Glomerular visceral epithelial cell (primary cell): ENCODE measurements at regions not wholly inside any gene's neighbourhood (a gene's known extent, or its start where the extent isn't known, plus 50 kb on each side); places are given as distances from the start of the nearest gene placed in this dataset.
"Not testable (repeated sequence)": the region's sequence is repeated elsewhere in the genome, so short reads cannot be mapped to it uniquely, and the experiment has no call there.

ENCODE experiments used
- DNase-seq: peaks from one replicate; pipeline ENCODE4 v3.0.0-alpha.2; 2016; ENCODE audit errors: extremely low spot score

DNA sequence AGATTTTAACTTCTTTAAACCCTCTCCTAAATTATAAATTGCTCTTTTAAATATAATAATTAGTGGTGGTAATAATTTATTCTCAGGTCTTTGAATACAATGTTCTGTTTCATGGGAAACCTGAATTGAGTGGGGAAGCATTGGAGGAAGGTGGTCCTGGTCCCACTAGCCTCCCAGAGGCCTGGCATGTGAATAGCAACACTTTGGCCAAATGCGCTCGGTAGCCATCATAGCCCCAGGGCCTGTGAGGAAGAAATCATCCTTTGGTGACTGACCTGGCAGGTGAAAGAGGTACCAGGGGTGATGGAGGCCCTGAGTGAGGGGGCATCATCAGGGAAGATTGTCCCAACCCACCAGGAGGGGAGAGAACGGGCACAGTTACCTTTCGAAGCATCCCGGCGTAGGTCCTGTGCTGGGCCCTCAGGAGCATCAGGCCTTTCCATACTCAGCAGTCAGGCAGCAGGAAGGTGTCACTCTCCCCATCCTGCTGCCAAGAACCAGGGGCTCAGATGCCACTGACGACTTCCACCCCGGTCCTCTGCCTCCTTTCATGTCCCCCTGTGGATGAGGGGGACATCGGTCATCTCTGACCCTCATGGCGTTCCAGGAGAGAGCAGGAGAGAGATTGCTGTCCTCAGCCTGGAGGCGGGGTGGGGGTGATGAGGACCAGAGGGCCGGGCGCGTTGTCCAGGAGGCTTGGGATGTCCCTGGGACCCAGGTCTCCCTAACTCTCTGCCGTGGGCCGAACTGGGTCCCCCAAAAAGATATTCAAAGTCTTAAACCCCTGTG is 78.6 kb upstream of the HPCAL1 start:
- no peak for DNase-seq

DNA sequence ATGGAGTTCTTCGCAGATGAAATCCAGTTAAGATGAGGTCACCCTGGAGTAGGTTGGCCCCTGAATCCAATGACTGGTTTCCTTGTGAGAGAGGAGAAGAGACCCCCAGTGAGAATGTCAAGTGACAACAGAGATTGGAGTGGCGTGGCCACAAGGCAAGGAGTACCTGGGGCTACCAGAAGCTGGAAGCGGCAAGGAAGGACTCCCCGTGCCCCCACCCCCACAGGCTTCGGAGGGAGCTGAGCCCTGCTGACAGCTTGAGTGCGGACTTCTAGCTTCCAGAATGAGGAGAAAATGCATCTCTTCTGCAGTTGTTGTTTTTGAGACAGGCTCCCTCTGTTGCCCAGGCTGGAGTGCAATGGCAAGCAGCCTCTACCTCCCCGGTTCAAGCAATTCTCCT is 78.0 kb upstream of the HPCAL1 start:
- DNase-seq: no peak

DNA sequence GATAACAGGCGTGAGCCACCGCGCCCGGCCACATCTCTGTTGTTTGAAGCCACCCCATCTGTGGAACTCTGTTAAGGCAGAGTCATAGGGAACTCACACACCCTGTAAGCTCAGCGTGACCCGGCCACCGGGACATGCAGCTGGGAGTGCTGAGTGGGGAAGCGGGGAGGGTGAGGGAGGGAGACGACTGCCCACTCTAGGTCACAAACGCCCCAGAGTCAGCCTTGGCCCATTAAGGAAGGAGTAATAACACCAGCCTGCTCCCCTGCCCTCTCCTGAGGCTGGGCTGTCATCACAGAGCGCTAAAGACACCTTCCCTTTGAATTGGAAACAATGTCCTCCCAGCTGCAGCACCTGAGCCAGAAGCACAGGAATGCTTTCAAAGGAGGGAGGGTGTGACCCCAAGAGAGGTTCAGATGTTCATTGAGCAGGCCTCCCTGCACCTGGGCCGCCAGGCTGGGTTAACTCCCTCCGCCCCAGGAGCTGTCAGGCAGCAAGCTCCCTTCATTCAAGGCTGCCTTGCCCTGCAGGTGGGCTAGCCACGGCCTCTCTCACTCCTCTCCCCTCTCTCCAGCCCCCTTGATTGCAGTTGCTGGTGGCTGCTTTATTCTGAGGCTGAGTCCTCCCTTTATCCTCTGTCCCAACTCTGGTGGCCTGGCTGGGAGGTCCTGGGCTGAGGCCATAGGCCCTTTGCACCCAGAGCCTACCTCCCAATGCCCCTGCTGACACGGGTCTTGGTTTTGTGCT is 77.2 kb upstream of the HPCAL1 start:
- DNase-seq: no peak

DNA sequence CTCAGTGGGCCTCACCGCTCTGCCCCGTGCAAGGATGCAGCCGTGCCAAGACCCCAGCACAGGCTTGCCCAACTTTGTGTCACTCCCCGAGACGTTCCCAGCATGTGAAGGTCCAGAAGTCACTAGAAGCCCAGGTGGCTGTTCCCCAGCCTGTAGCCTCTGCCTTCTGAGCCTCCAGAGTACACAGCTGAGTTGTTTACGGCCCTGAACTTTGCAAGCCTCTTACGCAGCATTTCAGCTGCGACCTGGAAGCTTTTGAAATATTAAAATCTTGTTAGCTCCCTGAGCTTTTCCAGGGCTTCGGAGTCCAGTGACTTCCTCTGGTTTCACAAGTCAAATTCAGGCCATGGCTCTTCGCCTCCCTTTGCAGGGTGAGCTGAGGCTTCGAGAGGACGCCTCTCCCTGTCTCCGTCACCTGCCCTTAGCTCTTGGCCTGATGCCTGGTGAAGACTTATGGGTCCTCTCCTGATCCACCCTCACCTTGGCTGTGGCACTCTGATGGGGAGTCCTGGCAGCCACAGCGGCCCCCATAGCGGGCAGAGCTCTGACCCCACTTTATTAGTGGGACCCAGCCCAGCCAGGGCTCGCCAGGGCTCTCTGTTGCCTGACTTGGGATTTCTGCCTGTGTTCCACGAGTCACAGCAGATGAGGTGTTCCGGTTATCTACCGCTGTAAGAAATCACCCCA is 76.5 kb upstream of the HPCAL1 start:
- no peak for DNase-seq

DNA sequence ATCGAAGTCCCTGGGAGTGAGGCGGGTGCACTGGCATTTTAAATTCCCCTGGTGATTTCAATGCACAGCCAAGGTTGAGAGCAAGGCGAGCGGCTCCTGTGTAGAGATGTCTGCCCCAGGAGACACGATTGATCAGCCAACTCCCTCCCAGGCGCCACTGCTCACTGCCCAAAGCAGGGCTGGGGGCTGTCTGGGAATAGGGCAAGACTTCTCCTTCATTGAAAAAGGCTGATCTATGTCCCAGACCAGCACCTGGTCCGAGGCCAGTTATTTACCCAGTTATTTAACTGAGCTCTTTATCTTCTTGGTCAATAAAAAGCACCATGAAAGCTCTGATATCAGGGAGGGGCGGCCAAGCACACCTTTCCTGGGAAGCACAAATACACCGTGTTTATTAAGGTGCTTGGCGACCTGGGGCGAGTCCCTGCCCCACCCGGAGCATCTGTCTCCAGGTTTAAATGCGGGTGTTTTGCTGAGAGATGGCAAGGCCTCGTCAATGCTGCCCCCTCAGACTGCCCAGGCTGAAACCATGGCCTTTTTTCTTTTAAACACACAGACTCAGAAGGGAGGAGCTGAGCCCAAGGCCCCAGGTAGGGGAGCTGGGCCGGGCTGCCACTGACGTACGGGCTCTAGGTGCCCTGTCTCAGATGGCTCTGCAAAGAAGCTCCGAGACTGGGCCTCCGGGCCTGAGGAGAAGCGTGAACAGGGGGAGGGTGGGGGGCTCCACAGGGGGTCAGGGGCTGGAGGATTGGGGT is 73.9 kb upstream of the HPCAL1 start:
- DNase-seq: no peak

DNA sequence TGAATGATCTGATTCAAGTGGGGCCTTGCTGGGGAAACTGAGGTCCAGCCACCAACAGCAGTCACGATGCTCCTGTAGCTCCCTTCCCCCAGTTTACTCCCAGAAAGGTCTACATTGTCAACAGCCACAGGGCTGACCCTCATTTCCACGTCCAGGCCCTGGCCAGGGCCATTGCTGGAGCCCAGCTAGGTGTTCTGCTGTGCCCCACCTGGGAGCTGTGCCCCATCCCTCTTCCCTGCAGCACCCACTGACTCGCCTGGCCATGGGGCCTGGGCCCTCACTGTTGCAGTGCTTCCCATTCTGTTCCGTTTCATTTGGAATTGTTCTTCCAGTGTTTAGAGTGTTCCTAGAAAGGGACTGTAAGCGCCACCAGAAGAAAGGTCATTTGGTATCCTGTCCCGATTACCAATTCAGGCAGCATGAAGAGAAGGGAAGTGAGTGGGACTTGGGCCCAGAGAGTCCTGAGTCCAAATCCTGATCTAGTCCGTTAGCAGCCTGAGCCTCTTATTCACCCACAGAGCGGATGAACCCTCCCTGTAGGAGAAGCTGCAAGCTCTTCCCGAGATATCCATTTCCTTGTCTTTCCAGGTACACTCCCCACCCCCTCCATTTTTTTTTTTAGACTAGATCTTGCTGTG is 73.1 kb upstream of the HPCAL1 start:
- DNase-seq: no peak

DNA sequence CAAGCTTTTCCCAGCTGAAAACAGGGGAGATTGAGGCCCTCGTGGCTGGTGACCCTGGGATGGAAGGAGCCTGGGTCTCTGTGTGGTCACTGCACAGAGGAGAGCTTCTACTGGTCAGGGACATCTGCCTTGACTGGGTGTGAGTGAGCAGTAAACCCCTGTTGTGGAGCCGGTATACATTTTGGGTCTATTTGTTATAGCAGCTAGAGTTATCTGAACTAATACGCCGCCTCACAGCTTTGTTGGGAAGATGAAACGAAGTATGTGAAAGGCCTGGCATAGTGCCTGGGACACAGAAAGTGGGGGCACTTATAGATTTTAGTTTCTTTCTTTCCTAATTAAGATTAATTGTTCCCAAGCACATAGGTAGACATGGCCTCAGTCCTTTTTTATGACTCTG is 72.2 kb upstream of the HPCAL1 start:
- DNase-seq: no peak

DNA sequence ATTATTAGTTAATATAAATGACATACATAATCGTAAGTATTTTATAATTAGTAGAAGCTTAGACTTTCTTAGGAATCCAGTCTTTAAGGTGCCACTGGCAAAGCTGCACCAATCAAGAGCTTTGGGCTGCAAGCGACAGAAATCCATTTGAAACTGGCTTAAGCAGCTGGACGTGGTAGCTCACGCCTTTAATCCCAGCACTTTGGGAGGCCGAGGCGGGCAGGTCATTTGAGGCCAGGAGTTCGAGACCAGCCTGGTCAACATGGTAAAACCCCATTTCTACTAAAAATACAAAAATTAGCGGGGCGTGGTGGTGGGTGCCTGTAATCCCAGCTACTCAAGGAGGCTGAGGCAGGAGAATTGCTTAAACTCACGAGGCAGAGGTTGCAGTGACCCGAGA is 71.8 kb upstream of the HPCAL1 start:
- DNase-seq: not testable (repeated sequence)

DNA sequence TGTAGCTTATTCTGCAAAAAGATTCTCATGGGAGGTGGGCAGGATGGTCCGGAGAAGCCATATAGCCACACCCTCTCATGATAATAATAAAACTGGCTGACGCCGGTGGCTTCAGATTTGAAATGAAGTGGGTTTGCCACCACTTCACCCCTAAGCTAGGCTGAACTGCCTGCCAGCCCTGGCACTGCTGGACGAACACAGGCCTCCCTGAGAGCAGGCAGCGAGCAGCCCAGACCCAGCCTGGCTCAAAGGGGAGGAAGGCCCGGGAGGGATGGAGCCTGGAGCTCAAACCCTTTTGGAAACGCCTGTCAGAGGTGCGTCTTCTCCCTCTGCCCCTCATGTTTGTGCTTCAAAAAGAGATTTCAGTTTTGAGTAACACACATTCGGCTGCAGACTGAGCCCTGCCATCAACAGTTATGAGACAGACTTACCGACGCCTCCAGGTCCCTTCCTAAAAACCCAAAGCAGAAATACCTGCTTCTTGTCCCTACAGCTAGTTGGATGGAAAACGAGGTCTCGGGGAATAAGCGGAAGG is 71.1 kb upstream of the HPCAL1 start:
- no peak for DNase-seq

DNA sequence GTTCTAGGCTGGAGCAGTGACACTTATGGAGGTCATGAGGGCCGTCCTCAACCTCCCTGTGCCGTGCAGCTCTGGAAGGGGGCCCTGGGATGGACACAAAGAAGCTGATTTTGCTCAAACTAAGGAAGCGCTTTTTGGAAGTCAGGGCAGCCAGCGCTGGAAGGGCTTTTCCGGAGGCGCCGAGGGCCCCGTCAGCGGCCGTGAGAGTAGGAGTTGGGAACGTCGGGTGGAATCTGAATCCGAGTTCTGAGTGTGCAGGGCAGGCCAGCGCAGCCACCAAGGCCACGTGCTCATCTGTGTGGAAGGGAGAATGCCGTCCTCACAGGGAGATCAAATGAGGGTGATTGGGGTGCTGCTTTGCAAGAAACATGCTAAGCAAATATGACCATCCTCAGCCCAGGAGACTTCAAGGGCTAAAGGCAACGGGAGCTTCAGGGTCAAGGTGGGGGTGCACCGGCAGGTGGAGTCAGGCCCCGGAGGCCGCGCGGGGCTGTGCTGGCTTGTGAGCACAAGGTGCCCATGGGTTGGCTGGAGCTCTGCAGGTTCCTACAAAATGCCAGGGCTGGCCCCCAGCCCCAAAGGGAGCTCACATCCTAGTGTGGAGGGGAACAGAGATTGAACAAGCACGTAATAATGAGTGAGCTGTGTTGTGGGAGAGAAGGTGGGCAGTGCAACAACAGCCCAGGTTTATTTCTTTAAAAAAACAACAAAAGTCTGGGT is 70.4 kb upstream of the HPCAL1 start:
- no peak for DNase-seq

DNA sequence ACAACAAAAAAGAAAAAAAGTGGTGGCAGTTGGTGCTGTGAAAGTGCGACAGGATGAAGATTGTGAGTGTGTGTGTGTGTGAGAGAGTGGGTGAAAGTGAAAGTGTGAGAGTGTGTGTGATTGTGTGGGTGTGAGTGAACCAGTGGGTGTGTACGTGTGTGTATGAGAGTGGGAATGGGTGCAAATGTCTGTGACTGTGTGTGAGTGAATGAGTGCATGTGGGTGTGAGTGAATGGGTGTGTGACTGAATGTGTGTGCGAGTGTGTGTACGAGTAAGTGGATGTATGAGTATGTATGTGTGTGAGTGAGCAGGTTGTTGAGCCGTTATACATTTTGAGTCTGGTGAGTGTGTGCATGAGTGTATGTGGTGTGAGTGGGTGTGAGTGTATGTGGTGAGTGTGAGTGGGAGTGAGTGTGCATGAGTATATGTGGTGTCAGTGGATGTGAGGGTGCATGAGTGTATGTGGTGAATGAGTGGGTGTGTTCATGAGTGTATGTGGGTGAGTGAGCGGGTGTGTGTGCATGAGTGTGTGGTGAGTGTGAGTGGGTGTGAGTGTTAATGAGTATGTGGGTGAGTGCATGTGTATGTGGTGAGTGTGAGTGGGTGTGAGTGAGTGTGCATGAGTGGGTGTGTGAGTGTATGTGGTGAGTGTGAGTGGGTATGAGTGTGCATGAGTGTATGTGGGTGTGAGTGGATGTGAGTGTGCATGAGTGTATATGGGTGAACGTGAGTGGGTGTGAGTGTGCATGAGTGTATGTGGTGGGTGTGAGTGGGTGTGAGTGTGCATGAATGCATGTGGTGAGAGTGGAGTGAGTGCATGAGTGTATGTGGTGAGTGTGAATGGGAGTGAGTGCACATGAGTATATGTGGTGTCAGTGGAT is 69.3 kb upstream of the HPCAL1 start:
- DNase-seq: no peak

DNA sequence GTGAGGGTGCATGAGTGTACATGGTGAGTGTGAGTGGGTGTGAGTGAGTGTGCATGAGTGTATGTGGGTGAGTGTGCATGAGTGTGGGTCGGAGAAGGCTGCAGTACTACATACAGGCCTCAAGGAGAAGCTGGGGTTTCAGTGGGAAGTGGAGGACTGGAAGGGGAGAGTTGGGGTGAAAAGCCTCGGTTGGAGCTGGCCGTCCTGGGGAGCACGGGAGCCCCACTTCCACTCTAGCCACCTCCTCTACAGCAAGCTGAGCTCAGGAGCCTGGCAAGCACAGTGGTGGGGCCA is 68.7 kb upstream of the HPCAL1 start:
- DNase-seq: no peak

DNA sequence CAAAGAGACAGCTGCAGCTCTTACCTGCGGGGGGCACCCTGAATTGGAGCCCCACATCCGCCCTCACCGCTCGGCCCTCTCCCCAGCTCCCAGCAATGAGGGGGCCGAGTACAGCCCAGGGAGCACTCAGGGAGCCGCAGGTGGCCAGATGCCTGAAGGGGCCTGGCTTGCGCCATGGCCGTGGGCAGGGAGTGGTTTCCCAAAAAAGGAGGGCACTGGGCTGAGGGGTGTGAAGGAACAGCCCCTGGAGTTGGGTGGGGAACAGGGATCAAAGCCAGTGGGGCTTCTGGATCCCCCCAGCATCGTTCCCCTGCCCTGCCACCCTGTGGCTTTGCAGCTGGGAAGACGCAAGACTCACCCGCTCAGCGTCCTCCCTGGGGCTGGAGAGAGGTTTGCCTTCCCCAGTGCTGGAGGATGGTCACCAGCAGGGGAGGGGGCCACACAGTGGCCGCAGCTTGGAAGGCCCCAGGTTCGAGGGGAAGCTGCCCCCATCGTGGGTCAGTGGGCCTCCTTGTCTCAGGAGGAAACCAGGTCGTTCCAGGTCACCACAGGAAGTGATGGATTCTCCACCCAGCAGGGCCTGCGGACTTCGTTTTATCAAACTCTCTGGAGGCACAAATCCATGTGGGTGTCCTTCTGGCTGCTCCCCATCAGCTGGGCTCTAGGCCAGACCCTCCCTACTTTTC is 68.2 kb upstream of the HPCAL1 start:
- DNase-seq: no peak

DNA sequence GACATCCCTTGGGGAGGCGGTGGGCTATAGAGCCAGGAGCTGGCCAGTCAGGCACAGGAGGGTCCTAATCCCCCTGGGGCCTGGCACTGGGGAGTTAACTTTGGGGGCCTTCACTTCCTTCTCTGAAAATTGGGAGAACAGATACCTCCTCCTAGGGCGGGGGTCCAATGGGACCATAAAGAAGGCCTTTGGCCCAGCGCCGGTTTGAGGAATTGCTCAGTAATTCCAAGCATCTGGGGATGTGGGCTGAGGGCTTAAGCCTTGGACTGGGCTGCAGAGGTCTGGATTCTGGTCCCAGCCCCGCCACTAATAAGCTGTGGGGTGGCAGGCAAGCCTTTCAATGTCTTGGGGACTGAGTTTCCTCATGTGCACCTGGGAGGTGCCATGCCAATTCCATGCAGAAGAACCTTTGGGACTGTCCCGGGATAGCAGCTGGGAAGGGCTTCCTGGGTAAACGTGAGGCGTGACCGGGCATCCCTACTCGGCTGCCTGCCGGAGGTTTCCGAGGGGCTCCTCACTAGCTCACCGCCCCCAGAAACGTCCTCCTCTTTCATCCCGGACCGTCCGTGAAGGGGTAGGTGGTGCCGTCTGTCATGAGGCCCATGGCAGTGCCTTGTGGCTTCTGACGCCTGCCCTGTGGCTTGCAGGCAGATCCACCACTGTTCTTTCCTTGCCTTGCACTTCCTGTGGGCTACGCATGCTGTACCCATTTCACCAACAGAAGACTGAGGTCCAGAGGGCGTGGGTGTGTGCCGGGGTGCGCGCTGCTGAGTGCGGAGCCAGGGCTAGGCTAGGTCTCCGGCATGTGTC is 67.4 kb upstream of the HPCAL1 start:
- no peak for DNase-seq

DNA sequence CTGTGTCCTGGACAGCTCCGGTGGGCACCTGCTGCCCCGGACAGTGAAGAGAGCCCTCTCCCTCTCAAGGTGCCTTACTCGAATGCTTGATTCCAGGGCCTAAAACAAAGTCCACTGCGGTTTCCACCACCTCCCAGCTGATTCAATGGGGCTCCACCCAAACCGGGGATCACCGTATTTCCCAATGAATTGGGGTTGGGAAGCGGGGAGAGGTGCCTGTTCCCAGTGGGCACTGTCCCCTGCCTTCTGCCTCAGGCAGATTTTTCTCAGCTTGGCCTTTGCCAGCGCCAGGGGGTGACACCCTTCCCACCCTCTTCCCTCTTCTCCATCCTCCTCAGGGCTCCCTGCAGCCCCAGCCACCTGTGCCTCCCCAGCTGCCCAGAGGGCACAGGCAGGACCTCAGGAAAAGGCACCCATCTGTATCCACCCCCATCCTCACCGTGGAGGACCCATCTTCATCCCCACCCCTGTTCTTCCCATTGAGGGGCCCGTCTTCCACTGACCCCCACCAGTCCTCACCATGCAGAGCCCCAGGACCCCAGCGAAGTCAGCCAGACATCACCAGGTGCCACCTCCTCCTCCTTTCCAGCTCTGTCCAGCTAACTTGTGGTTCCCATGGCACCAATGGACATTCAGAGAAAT is 66.7 kb upstream of the HPCAL1 start:
- no peak for DNase-seq

DNA sequence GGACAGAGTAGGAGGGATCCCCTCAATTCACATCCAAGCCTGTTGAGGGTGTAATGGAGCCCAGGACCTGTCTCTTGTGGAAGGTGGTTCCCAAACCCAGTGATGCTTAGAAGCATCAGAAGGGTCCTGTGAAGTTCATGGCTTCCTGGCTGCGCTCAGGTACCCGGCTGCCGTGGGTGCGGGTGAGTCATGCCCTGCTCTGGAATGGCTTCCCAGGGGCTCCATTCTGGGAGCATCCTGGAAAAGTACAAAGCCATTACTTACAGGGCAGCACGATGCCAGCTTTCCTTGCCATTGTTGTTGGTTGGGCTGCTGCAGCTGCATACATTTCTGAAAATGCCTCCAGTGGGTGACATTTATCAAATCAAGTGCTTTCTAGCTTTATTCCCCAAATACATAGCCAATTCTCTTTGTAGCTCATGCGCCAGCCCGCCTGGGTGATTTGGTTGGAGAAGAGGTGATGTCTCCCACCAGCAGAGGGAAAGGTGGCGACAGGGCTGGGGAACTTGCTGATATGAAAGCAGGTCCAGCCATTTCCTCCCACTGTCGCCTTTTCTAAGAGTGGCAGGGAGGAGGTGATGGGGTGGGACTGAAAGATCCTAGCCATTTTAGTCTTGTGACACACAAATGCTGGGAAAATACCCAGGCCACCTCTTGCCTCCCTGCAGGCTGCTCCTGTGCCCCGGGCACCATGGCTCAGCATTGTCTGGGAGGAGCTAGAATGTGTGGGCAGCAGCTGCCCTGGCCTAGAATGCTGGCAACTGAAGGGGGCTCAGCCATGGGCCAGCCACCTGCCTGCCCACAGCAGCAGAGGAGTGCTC is 65.9 kb upstream of the HPCAL1 start:
- DNase-seq: no peak
